Heart left ventricle (tissue), 13 donors: ENCODE measurements at regions not wholly inside any gene's neighbourhood (a gene's known extent, or its start where the extent isn't known, plus 50 kb on each side); places are given as distances from the start of the nearest gene placed in this dataset.

Experiments
- CTCF ChIP-seq, 12 donors: fragments of 200-600 bp; sonication (generic) in 4 of 12; IDR thresholded peaks; one replicate each; pipeline versions ENCODE4 v1.5.0 to v1.8.0; 2018 to 2022; ENCODE audit warnings: antibody characterized with exemption in 12 of 12, mild to moderate bottlenecking in 5 of 12
- POLR2A ChIP-seq, 2 donors: fragments of 450-650 bp; IDR thresholded peaks; one replicate each; pipeline ENCODE4 v1.6.1; 2017; ENCODE audit warnings: antibody characterized with exemption in 2 of 2, mild to moderate bottlenecking in 2 of 2, moderate library complexity in 2 of 2
- donor health status: ischemic (EF 13 %, LVEDD 7.1; RV severe dilation, severe dysfunction).
- donor health status: DM: no; HTN: yes; CAD: no.
- donor health status: DM: no; HTN: no; CAD: no.
- donor health status: ischemic (EF 25% LVEDD 6.9; RV normal size, moderate dysfunction).
- donor health status: ischemic (EF 25% LVEDD 5.7; RV mildly dilated, moderate dysfunction).
- donor health status: ischemic (EF 35%, LVEDD 5.7; RV mildly dilated, moderate dysfunction).
- donor health status: nonischemic (EF 11% LVEDD 7.7; RV severe dilation, severe dysfunction).
- donor health status: DM: yes; HTN: yes; CAD: no.
- donor health status: PGD.
- donor health status: ischemic (EF 29% LVEDD 5.4; RV normal size, mild dysfunction).
- donor health status: nonischemic (EF 23%, LVEDD 6.1; RV moderate dilation, normal function).

DNA sequence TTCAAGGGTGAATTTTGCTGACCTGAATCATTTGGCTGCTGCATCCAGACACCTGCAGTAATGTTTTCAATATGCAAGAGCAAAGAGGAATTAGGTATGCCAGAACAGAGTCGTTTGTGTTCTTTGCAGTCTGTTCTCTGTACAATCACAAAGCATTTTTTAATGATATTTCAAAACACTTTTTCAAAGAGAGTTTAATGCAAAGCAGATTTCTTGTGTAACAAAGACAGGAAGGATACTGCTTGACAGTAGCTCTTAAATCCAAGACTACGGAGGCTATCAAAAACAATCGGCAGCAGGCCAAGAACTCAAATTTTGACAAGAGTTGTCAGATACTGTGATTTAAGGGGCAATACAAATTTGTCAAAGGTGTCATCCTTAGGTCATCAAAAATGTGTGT is 341.9 kb downstream of the GADD45G start:
- no peak for TF ChIP-seq CTCF (IDR thresholded peaks at IDR 0.05)
- no peak for TF ChIP-seq POLR2A (IDR thresholded peaks at IDR 0.05)
